DMS153 treated with DMSO at 0.1 percent for 48 hours (cell line): ENCODE measurements at regions not wholly inside any gene's neighbourhood (a gene's known extent, or its start where the extent isn't known, plus 50 kb on each side); places are given as distances from the start of the nearest gene placed in this dataset.

ENCODE experiments used
- DNase-seq: peaks from one replicate; lab custom pipeline; 2025; ENCODE audit not compliant: unreplicated experiment; lab: John Stamatoyannopoulos, UW

DNA sequence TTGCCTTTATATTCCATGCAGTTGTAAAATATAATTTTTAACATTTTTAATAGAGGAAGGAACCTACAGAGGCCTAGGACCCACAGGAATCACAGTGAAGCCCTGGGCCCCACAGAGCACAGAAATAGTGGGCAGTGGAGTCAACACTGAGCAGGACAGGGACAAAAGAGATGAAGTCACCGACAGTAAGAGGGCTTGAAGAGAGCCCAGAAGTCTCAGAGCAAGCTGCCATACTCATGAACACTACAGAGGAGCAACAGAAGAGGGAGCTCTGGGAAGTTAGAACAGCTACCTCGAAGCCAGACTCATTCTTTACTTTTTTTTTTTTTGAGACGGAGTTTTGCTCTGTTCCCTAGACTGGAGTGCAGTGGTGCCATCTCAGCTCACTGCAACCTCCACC, 149.3 kb upstream of the TENM3 start:
- DNase-seq: no peak

DNA sequence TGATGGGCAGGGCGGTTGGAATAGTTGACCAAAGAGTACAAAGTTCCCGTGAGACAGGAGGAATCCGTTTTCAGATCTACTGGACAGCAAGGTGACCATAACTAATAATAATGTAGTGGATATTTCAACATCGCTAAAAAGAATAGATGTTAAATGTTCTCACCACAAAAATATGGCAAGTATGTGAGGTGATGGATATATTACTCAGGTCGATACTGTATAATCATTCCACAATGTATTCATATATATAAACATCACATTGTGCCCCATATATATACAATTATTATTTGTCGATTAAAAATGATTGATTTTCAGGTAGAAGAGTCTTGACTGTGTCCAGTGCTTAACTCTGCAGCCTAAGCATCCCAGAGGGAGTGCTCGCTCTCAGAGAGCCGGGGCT, 141.6 kb upstream of the TENM3 start:
- no peak for DNase-seq

DNA sequence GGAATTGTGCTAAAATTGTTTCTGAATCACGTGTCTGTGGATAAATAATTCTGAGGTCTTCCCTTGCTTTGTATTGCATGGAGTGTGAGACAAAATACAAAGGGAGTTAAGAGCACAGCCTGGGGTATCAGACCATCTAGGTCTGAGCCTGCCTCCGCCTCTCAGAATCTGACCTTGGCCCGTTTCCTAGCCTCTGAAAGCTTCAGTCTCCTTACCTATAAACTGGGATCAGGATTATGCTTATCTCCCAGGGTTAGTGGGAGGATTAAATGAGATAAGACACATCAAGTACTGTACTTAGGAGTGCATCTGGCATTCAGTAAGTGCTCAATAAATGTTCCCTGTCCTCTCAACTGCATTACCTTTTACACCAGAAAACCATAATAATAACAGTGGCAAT, 140.6 kb upstream of the TENM3 start:
- DNase-seq: no peak

DNA sequence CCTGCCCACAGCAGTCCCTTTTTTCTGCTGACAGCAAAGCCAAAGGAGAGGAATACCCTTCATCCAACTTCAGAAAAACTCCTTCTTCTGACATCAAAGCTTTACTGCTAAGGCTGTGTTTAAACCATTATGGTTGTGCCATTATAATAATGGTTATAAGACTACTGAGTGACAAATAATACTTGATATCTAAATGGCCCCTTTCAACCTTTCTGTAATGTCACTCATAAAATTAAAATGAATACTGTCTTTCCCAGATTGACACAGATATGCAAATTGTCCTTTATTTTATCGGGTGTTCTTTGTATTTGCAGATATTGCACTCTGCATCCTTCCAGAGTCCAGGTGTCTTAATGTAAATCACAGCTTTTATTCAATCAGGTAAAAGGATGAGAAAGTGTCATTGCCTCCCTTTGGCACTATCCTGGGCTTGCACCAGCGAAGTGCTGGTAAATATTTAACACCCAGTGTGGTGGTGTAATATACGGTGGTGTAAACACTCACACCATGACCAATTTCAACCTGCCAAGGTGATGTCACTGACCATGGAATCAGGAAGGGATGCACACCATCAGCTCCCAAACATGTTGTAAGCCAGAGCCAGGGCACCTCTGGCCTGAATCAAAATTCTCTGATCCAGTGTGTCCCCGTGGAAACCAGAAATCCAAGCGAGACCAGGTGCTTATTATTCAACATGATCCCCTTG, 139.4 kb upstream of the TENM3 start:
- no peak for DNase-seq

DNA sequence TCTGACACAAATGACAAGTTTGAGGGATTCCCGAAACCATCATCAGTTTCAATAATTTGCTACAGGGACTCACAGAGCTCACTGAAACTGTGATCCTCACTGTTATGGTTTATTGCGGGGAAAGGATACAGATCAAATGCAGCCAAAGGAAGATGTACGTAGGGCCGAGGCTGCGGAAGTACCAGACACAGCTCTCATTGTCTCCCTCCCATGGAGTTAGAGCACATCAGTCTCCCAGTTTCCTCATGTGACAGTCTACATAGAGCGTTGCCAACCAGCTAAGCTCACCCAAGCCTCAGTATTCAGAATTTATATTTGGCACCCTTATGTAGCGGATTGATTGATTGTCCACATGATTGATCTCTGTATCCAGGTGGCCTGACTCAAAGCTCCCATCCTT, 137.8 kb upstream of the TENM3 start:
- no peak for DNase-seq

DNA sequence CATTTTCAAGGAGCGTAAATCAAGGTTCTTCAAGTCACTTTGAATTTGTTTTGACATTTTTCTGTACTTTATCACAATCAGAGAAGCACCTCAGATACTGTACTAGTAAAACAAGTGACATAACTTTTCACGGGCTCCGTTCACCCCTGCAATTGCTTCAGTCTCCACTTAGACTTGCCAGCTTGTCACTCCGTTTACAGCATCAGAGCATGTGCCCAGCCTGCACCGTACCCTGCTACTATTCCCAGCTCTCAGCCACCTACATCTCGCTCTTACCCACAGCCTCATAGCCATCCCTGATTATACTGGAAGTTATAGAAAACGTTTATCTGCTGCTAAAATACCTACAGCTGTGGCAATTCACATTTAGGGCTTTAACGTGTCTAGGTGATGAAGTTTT, 135.3 kb upstream of the TENM3 start:
- DNase-seq: no peak

DNA sequence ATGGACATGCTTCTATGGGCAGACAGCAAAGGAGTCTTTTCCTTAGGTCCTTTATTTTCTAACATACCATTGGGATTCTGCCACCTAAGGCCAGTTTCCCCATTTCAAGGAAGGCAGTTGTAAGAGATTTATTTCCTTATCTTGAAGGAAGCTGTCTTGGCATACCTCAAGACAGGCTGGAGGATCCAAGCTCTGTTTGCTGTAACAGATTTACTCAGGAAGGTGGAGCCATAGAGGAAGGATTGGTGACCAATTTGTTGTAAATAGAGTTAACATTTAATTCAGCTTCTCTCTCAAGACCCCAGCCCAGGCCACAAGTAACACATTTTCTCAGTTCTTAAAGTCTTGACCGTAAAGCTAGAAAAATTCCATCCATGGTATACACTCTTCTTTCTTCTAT, 131.6 kb upstream of the TENM3 start:
- DNase-seq: no peak

DNA sequence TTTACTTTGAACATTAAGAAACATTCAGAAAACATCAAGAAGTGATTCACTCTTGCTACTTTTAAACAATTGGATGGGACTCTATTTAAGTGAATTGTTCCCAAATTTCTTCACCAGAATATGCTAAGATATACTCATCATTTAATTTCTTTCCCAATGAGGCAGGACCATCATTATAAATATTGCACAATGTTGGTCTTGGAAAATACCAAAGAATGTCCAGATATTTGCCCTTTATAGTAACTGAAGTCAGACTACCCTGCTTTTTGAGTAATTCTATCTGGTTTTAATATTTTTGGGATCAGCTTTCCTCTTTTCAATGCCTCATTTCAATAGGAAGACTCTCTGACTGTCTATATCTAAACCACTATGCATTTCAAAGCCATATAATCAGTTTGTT, 129.4 kb upstream of the TENM3 start:
- DNase-seq: no peak

DNA sequence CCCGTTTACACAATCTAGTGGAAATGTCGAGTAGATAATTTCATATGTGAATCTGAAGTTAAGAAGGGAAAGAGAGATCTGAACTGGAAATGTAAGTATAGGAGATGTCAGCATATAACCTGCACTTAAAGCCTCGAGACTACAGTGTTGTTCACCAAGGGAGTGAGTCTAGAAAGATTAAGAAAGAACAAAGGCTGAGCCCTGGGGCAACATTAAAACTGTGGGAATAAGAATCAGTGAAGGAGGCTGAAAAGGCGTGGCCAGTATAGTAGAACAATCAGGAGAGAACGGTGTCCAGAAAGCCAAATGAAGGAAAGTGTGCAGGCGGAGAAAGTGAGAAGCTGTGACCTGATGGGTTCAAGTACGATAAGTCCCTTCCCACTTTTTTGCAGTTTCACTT, 118.8 kb upstream of the TENM3 start:
- DNase-seq: no peak

DNA sequence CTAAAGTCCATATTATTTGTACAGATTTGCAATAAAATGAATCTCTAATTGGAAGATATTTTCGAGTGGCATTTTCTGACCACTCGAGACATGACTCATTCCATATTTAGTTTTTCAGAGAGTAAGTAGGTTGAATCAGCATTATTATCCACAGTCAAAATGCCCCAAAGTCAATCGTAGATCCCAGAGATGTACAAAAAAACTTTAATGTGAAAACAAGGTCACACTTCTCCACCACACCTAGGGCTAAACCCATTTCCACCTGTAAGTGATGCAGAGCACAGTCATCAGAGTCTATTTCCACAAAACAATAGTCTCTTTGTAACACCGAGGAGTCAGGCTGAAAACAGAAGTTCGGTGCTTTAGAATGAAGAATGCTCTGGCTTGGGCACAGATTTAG, 117.1 kb upstream of the TENM3 start:
- no peak for DNase-seq

DNA sequence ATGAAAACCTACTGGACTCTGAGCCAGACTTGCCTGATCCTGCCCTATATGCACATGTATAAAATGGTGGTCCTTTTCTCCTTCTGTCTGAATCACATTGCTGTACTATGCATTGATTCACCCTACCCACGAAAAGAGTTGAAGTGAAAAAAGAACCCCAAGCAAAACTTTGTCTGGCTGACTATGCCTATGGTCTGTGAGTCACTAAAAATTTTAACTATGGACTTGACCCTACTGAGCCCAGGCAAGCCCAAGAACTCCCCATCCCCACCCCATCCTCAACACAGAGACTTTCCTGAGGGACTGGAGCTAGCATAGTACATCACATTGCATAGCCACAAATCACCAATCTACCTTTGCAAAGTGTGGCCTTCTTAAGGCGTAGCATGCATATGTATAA, 116.6 kb upstream of the TENM3 start:
- no peak for DNase-seq

DNA sequence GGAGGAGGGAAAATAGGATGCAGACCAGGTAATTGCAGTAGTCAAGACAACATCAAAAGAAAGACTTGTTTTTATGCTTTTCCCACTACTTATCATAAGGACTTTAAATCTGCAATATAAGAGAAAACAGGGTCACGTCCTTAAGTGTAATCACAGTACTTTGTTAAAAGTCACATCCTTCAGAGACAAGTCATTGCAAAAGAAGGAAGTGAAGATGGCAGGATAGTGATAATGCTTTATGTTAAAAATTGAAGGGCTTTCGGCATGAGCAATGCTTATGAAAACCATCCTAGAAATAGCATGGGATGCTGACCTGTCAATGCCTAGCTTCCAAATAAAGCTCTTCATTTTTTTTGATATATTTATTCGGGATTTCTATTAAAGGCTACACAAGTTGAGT, 110.2 kb upstream of the TENM3 start:
- DNase-seq: no peak

DNA sequence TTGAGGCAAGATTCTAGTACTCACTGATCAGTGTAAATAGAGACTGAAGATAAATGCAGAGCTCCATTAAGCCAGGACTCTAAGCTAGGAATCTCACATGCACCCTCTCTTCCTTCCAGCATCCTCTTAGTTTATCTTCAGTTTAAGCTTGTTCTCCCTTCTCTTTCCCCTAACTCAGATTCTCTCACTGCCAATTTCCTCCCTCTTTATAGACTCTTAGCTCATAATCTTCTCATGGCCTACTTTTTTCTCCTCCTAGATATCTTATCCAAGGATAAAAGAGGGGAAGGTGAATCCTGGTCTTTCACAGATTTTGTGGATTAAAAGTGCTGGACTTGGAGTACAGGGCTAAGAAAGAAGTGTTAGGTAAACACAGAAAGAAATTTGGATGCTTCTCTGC, 108.9 kb upstream of the TENM3 start:
- DNase-seq: no peak

DNA sequence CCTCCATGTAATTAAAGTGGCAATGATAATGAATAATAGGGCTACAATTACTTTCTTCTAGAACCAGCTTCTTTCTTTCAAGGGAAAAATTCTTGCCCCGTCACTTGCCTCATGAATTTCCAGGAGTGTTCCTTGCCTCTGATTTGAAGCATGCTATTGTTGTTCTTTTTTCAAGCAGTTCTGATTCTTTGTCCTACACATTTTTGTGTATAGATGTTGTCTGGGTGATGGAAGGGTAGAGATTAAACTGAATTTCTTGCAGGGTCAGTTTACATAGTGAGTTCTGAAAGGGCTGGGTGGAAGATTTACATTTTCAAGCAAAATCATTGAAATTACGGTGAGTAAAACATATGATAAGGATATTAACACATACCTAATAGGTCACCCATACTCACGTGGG, 107.0 kb upstream of the TENM3 start:
- no peak for DNase-seq

DNA sequence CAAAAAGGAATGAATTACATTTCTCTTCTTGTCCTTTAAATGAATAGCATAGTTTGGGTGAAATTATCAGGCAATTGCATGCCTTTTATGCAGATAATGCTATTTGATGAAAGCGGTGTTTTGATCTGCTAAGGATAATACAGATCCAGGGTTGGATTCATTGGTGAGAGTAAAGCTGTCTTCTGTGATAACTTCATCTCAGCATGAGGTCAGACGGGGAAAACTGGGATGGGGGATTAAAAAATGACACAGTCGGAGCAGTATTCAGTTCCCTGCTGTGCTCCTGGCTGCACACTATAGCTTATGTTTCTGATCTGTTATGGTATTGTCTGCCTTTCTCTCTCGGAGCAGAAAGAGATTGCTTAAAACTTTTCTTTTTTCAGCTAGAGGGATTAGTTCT, 105.9 kb upstream of the TENM3 start:
- DNase-seq: no peak

DNA sequence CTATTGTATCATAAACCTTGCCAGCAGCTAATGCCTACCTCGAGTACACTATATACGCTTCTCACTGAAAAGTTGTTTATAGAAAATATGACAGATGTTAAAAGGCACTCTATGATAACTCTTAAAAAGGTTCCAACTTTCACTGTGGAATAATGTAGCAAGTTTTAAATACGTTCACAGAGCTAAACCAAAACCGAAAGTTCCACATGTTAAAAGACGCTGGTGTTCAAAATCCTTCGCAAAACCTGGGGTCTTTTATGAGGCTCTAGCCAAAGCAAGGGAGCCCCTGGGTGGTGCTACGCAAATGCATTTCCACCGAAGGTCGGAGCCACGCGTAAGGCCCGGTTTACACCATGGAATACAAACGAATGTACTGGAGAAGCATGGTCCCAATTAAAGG, 103.7 kb upstream of the TENM3 start:
- DNase-seq: no peak

DNA sequence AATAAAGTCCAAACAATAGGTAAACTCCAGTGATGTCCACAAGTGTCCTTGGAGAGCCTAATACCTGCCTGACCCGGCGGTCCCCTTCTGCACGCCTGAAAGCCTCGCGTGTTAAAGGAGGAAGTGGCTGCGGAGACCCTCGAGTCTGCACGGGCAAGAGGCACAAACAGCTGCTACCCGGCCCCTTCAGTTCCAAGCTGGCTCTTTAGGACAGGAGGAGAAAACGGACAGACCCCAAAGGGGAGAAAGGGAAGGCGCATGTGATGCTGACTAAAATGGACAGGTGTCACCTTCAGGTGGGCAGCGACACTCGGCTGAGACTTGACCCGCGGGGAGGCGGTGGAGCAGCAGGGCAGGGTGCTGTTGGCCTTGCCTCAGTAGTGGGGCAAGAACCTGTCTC, 102.7 kb upstream of the TENM3 start:
- no peak for DNase-seq

DNA sequence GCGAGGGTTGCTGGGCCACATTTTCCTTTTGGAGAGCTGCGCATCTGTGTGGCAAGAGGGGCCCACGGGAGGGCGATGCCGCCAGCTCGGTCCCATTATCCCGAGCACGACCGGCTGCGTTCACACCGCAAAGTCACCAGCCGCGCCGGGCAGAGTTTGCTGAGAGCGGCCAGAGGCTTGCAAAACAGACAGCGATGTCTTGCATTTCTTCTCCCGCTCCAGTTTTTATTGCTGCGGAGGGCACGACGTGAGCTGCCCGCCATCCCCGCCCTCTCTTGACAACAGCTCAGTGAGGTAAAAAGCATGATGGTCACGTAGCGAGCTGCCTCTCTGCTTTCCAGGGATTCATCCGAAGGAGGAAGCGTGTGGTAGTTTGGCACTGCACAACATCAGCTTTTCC, 102.1 kb upstream of the TENM3 start:
- DNase-seq: peak; percentile 21

DNA sequence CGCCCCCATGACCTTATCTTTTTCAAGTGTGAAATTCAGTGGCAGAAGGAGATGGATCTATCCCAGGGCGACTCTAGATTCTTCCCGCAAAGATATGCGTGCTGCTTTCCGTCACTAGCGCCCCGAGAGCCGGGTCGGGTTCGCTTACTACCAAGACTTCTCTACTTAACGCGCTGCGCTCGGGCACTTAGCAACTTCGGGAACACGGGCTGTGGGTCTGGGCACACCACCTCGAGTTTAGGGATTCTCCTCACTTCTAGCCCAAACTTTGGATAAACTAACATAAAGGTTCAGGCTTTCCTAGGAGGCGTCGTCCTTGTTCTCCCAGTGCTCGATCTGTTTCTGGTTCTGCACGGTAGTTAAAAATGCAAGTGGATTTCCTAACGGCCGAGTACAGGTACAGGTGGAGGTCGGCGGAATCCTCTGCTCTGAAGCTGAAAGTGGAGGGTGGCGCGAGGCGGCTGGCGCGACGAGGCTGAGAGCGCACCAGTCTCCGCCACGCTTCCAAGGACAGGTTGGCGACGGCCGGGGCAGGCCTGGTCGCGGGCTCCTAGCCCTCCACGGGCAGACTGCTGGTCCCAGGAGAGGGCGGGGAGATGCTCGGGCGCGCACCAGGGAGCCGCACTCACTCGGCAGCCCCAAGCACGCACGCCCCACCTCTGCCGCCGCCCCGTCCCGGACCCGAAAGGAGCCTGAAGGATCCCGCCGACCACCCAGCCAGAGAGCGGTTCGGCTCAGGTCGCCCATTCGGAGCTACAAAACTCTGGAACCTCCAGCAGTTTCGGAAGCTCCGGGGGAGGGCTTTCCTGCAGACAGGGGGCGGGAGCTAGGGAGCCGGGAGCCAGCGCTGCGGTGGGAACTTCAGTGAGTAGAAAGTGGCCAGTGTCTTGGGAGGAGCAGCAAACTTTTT, 100.8 kb upstream of the TENM3 start:
- no peak for DNase-seq

DNA sequence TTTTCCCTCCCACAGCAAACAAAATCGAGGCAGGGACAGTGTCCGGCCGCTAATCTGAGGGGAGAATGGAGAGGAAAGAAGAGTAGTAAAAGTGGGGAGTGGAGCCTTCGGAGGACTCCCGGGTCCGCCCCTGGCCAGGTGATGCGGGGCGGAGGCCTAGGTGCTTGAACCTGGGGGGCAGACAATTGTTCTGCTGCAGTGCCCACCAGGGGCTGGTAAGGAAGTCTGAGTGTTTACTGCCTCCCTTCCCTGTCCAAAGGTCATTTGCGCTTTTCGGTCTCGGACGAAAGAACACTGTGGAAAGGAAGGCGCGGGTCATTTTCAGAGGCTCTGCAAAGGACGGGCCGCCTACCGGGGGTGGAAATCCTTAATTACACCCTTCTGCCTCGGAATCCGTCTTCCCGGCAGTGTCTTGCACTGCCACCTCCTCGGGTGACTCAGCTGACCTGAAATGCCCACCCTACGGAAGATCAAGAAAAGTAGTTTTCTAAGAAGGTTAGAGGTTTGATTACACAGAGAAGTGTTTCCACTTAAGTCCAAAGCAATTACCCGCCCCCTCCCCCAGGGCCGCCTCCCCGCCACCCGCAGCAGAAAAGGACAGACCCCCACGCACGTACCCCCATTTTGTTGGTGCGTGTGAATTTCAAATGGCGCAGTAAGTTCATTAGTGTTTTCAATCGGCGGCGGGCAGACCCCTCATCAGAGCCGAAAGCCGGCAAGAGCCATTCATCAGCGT, 99.9 kb upstream of the TENM3 start:
- DNase-seq: no peak

DNA sequence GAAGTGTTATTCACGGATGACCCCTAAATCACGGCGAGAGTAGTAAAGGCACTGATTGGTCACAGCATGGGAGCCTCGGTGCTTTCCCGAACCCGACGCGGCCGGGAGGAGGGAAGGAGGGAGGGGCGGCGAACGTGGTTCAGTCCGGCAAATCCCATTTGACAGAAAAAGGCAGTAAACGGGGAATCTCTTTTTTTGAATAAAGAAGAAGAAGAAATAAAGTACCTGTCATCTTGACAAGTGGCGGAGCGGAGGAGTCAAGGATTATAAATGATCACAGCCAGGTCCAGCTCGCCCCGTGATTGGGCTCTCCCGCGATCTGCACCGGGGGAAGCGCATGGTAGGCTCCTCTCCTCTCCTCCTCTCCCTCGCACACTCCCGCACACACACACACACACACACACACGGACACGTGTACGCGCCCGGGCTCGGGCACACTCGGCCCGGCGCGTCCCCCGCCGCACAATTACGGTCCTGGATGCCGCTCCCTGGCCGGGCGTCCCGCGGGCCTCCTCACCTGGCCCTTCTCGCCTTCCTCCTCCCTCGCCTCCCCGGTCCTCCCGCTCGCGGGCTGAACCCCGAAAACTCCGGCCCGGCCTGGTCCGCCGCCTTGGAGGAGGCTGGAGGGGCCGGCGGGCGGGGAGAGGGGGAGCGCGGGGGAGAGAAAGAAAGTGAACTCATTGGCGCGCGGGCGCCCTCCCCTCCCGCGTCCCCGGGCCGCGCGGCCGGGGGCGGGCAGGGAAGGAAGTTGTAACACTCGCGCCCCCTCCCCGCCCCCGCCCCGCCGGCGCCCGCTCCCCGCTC, 99.2 kb upstream of the TENM3 start:
- DNase-seq: peak; percentile 71
